A549 (cell line): ENCODE measurements at regions not wholly inside any gene's neighbourhood (a gene's known extent, or its start where the extent isn't known, plus 50 kb on each side); places are given as distances from the start of the nearest gene placed in this dataset.

ENCODE experiments used
- CEBPB ChIP-seq, 2 experiments: fragments of >200 bp in 1 of 2; sonication (Bioruptor Twin) in 1 of 2; formaldehyde crosslinking in 1 of 2; IDR thresholded peaks; 2 replicates each; pipeline ENCODE4 v1.6.1; 2012 to 2016
- EP300 ChIP-seq, 2 experiments: fragments of >200 bp; sonication (Bioruptor Twin); formaldehyde crosslinking; IDR thresholded peaks; 2 replicates in 1 of 2; 3 replicates in 1 of 2; pipeline ENCODE4 v1.6.1; 2016 to 2017
- HOXA7 ChIP-seq: fragments of 250-450 bp; sonication (Bioruptor Pico); IDR thresholded peaks from 2 replicates; pipeline ENCODE4 v1.5.0; 2020; ENCODE audit warnings: mild to moderate bottlenecking, moderate library complexity
- HOXB13 ChIP-seq: fragments of 250-450 bp; sonication (Bioruptor Pico); IDR thresholded peaks from 2 replicates; pipeline ENCODE4 v1.5.0; 2020; ENCODE audit warnings: low read depth, mild to moderate bottlenecking, moderate library complexity
- MYC ChIP-seq: IDR thresholded peaks from 2 replicates; pipeline ENCODE4 v1.6.1; 2012; ENCODE audit warnings: mild to moderate bottlenecking, inconsistent platforms, low read length, improper control_type of control experiment, borderline replicate concordance
- NFE2L2 ChIP-seq: fragments of 150-350 bp; conservative IDR thresholded peaks from 2 replicates; pipeline ENCODE4 v1.6.1; 2014; ENCODE audit warnings: low read length
- POLR2A ChIP-seq: IDR thresholded peaks from 2 replicates; pipeline ENCODE4 v1.6.1; 2012; ENCODE audit warnings: mild to moderate bottlenecking, low read length
- RAD21 ChIP-seq, 2 experiments: fragments of >200 bp in 1 of 2; sonication (Bioruptor Twin) in 1 of 2; formaldehyde crosslinking in 1 of 2; IDR thresholded peaks in 1 of 2; conservative IDR thresholded peaks in 1 of 2; 2 replicates in 1 of 2; 3 replicates in 1 of 2; pipeline ENCODE4 v1.6.1; 2012 to 2018; ENCODE audit warnings: inconsistent platforms in 1 of 2
- RFX5 ChIP-seq: fragments of 450-650 bp; IDR thresholded peaks from 2 replicates; pipeline ENCODE4 v1.7.1; 2014; ENCODE audit warnings: antibody characterized with exemption, mild to moderate bottlenecking, moderate library complexity
- TF ChIP-seq, protein P1 (sequence below): fragments of 450-650 bp; IDR thresholded peaks from 2 replicates; pipeline ENCODE4 v1.6.1; 2014; ENCODE audit warnings: antibody characterized with exemption
- TF ChIP-seq, protein P2 (sequence below): fragments of >200 bp; sonication (Bioruptor Twin); formaldehyde crosslinking; IDR thresholded peaks from 3 replicates; pipeline ENCODE4 v1.5.1; 2016
- TF ChIP-seq, protein P3 (sequence below): fragments of 200-600 bp; sonication (generic); IDR thresholded peaks from 2 replicates; pipeline ENCODE4 v1.6.1; 2016; ENCODE audit warnings: antibody characterized with exemption, mild to moderate bottlenecking, moderate library complexity
- TF ChIP-seq, protein P4 (sequence below): IDR thresholded peaks from 2 replicates; pipeline ENCODE4 v1.6.1; 2012
- TF ChIP-seq, protein P5 (sequence below): IDR thresholded peaks from 2 replicates; pipeline ENCODE4 v1.6.1; 2012; ENCODE audit warnings: low read depth, borderline replicate concordance

DNA sequence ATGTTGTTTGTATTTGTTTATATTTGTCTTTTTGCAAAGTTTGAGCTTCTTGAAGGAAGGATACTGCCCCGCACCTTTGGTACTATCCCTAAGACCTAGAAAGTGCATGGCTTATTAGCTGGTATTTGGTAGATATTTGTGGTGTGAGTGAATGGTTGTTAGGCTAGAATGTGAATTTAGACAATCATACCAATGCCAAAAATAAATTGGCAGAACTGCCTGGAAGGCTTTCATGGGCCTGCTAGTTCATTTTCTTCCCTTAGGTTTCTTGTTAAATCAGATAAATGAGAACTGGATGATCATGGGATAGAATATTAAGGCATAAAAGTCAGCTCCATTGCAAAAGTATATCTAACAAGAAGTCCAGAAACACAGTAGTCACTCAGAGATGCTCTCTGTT, 147.5 kb upstream of the TSLP start:
- TF ChIP-seq, protein P1, sequence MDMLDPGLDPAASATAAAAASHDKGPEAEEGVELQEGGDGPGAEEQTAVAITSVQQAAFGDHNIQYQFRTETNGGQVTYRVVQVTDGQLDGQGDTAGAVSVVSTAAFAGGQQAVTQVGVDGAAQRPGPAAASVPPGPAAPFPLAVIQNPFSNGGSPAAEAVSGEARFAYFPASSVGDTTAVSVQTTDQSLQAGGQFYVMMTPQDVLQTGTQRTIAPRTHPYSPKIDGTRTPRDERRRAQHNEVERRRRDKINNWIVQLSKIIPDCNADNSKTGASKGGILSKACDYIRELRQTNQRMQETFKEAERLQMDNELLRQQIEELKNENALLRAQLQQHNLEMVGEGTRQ = no peak
- TF ChIP-seq, protein P2, sequence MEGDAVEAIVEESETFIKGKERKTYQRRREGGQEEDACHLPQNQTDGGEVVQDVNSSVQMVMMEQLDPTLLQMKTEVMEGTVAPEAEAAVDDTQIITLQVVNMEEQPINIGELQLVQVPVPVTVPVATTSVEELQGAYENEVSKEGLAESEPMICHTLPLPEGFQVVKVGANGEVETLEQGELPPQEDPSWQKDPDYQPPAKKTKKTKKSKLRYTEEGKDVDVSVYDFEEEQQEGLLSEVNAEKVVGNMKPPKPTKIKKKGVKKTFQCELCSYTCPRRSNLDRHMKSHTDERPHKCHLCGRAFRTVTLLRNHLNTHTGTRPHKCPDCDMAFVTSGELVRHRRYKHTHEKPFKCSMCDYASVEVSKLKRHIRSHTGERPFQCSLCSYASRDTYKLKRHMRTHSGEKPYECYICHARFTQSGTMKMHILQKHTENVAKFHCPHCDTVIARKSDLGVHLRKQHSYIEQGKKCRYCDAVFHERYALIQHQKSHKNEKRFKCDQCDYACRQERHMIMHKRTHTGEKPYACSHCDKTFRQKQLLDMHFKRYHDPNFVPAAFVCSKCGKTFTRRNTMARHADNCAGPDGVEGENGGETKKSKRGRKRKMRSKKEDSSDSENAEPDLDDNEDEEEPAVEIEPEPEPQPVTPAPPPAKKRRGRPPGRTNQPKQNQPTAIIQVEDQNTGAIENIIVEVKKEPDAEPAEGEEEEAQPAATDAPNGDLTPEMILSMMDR = no peak
- TF ChIP-seq POLR2A (no peak), NFE2L2 (no peak), HOXA7 (no peak), CEBPB (IDR thresholded peaks at IDR 0.05) (no peak), RAD21 (conservative IDR thresholded peaks at IDR 0.05 in 1 of 2, IDR thresholded peaks at IDR 0.05 in 1 of 2) (no peak), HOXB13 (CRISPR knock-in tag) (no peak), RFX5 (no peak), MYC (no peak), EP300 (IDR thresholded peaks at IDR 0.05) (no peak)
- TF ChIP-seq, protein P3, sequence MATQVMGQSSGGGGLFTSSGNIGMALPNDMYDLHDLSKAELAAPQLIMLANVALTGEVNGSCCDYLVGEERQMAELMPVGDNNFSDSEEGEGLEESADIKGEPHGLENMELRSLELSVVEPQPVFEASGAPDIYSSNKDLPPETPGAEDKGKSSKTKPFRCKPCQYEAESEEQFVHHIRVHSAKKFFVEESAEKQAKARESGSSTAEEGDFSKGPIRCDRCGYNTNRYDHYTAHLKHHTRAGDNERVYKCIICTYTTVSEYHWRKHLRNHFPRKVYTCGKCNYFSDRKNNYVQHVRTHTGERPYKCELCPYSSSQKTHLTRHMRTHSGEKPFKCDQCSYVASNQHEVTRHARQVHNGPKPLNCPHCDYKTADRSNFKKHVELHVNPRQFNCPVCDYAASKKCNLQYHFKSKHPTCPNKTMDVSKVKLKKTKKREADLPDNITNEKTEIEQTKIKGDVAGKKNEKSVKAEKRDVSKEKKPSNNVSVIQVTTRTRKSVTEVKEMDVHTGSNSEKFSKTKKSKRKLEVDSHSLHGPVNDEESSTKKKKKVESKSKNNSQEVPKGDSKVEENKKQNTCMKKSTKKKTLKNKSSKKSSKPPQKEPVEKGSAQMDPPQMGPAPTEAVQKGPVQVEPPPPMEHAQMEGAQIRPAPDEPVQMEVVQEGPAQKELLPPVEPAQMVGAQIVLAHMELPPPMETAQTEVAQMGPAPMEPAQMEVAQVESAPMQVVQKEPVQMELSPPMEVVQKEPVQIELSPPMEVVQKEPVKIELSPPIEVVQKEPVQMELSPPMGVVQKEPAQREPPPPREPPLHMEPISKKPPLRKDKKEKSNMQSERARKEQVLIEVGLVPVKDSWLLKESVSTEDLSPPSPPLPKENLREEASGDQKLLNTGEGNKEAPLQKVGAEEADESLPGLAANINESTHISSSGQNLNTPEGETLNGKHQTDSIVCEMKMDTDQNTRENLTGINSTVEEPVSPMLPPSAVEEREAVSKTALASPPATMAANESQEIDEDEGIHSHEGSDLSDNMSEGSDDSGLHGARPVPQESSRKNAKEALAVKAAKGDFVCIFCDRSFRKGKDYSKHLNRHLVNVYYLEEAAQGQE = no peak
- TF ChIP-seq, protein P4, sequence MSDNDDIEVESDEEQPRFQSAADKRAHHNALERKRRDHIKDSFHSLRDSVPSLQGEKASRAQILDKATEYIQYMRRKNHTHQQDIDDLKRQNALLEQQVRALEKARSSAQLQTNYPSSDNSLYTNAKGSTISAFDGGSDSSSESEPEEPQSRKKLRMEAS = no peak
- TF ChIP-seq, protein P5, sequence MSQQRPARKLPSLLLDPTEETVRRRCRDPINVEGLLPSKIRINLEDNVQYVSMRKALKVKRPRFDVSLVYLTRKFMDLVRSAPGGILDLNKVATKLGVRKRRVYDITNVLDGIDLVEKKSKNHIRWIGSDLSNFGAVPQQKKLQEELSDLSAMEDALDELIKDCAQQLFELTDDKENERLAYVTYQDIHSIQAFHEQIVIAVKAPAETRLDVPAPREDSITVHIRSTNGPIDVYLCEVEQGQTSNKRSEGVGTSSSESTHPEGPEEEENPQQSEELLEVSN = no peak
